WERI-Rb-1 (cell line): ENCODE measurements at regions not wholly inside any gene's neighbourhood (a gene's known extent, or its start where the extent isn't known, plus 50 kb on each side); places are given as distances from the start of the nearest gene placed in this dataset.

ENCODE experiments used
- DNase-seq: peaks from one replicate; pipeline ENCODE4 v3.0.0-alpha.2; 2020
- H3K27ac ChIP-seq: fragments of 250-450 bp; sonication (Bioruptor Pico); 2 replicates; pipeline ENCODE4 v1.5.1; 2020; ENCODE audit warnings: mild to moderate bottlenecking, moderate library complexity
- H3K27me3 ChIP-seq: fragments of 250-450 bp; sonication (Bioruptor Pico); 2 replicates; pipeline ENCODE4 v1.5.1; 2021; ENCODE audit warnings: mild to moderate bottlenecking, low read depth, moderate library complexity; ENCODE audit not compliant: insufficient read depth, severe bottlenecking
- H3K36me3 ChIP-seq: fragments of 250-450 bp; sonication (Bioruptor Pico); 2 replicates; pipeline ENCODE4 v1.5.1; 2020; ENCODE audit warnings: mild to moderate bottlenecking, moderate library complexity
- H3K4me3 ChIP-seq: 2 replicates; pipeline ENCODE4 v1.5.1; 2011; ENCODE audit warnings: low read depth, mild to moderate bottlenecking, control low read depth, low read length
- H3K9me3 ChIP-seq: fragments of 250-450 bp; sonication (Bioruptor Pico); 2 replicates; pipeline ENCODE4 v1.5.1; 2021; ENCODE audit warnings: mild to moderate bottlenecking, moderate library complexity; ENCODE audit not compliant: severe bottlenecking
- TF ChIP-seq, protein P1 (sequence below): IDR thresholded peaks from 2 replicates; pipeline ENCODE4 v1.5.1; 2011; ENCODE audit warnings: low read depth, mild to moderate bottlenecking, control low read depth, inconsistent platforms, low read length

DNA sequence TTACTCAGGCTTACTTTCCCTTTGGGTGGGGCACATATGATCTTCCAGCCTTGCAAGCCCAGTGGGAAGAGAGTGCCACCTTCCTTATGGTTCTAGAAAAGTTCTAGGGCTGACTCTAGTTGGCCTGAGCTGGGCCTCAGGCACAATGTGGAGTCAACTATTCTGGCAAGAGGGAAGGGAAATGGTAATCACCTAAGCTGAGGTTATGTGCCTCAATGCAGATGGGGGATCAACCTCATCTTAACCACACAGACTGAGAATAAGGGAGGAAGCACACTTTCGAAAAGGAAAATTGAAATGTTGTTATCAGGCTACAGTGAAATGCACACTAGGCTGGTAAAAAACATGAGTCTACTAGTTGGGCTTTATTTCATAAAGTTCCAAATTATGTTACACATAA is 77.5 kb upstream of the RMST start:
- H3K36me3 ChIP-seq: no peaks in the 10 kb centered on the region
- no peak overlapping the region for H3K4me3 ChIP-seq
- H3K27ac ChIP-seq: no peak overlapping the region
- no peak for DNase-seq
- no peaks in the 10 kb centered on the region for H3K27me3 ChIP-seq
- no peaks in the 10 kb centered on the region for H3K9me3 ChIP-seq
- TF ChIP-seq, protein P1, sequence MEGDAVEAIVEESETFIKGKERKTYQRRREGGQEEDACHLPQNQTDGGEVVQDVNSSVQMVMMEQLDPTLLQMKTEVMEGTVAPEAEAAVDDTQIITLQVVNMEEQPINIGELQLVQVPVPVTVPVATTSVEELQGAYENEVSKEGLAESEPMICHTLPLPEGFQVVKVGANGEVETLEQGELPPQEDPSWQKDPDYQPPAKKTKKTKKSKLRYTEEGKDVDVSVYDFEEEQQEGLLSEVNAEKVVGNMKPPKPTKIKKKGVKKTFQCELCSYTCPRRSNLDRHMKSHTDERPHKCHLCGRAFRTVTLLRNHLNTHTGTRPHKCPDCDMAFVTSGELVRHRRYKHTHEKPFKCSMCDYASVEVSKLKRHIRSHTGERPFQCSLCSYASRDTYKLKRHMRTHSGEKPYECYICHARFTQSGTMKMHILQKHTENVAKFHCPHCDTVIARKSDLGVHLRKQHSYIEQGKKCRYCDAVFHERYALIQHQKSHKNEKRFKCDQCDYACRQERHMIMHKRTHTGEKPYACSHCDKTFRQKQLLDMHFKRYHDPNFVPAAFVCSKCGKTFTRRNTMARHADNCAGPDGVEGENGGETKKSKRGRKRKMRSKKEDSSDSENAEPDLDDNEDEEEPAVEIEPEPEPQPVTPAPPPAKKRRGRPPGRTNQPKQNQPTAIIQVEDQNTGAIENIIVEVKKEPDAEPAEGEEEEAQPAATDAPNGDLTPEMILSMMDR: no peak

DNA sequence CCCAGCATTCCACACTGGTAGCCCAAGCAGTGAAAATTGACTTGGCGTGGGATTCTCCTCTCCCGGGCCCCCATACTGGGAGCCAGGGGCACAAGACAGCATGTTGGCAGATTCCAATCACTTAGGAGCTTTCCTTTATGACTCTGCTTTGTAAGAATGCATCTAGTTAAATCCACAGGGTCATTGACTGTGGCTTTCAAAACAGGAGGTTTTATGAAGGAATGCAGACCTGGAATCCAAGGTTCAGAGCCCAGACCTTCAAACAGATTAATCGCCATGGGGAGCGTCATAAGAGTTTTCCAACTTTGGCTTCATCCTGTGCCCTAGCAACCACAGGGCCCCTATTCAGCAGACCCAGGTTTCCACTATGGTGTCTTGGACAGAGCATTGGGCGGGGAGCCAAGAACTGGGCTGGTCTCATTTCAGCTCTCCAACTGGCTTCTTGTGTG is 76.4 kb upstream of the RMST start:
- no peak overlapping the region for H3K27ac ChIP-seq
- H3K27me3 ChIP-seq: no peaks in the 10 kb centered on the region
- H3K4me3 ChIP-seq: no peak overlapping the region
- TF ChIP-seq, protein P1: no peak
- no peak for DNase-seq
- H3K36me3 ChIP-seq: no peaks in the 10 kb centered on the region
- no peaks in the 10 kb centered on the region for H3K9me3 ChIP-seq

DNA sequence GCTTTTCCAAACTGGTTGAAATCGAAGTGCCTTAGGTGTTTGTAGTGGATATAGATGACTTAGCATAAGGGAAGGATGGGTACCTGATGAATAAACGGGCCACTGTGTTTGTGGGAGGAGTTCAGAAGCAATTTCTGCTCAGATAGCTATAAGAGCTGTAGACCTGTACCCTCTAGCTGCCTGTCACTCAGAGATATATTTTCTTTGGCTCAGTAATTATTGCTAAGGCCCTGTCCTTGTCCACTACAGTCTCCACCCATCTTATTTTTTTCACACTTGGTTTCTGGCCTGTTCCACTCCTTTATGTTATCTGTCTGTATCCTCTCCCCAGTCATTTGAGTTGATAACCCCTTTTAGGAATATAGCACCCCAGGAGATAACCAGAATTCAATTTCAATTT is 74.8 kb upstream of the RMST start:
- TF ChIP-seq, protein P1: no peak

DNA sequence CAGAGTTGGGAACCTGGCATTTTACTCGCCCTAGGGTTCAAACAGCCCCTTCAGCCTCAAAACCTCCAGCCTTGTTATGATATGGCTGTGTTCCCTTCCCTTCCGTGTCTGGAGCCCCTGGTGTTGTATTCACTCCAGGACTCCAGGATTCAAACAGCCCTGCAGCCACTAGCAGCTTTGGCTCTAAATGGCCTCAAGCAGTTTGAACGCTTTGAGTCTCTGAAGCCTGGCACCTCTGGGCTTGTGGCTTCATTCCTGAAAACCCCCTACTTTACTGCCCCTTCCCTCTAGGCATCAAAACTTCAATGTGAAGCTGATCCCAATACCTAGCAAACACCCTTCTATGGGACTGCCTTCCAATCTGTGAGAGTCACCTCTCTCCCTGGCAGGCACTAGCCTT is 67.9 kb upstream of the RMST start:
- no peak for DNase-seq
- no peak overlapping the region for H3K27ac ChIP-seq
- no peaks in the 10 kb centered on the region for H3K9me3 ChIP-seq
- TF ChIP-seq, protein P1: no peak
- H3K4me3 ChIP-seq: no peak overlapping the region
- no peaks in the 10 kb centered on the region for H3K36me3 ChIP-seq
- H3K27me3 ChIP-seq: no peaks in the 10 kb centered on the region

More for the DNA sequence above, 74.8 kb upstream of the RMST start:
- H3K9me3 ChIP-seq: no peaks in the 10 kb centered on the region
- no peak overlapping the region for H3K4me3 ChIP-seq
- no peaks in the 10 kb centered on the region for H3K27me3 ChIP-seq
- no peaks in the 10 kb centered on the region for H3K36me3 ChIP-seq
- DNase-seq: no peak
- H3K27ac ChIP-seq: no peak overlapping the region

DNA sequence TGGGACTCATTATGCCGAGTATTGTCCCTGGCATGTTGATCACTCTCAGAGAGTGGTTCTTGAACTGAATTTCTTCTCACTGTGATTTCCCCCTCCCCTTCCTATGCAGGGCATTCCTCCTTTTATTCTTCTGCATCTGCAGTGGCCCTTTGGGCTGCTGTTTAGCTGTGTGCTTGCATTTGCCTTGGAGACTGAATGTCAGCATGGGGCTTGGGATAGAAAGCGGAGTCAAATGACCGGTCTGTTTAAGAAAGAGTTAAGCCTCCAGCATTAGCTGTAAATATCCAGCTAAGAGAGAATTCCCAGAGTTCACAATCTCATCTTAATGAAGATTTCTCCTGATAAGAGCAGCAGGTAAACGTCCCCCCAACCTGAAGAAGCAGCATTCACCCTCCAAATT is 65.6 kb upstream of the RMST start:
- Histone ChIP-seq H3K36me3 (no peaks in the 10 kb centered on the region), H3K27me3 (no peaks in the 10 kb centered on the region), H3K9me3 (no peaks in the 10 kb centered on the region), H3K4me3 (no peak overlapping the region), H3K27ac (no peak overlapping the region)
- DNase-seq: peak; percentile 14
- TF ChIP-seq, protein P1: no peak

DNA sequence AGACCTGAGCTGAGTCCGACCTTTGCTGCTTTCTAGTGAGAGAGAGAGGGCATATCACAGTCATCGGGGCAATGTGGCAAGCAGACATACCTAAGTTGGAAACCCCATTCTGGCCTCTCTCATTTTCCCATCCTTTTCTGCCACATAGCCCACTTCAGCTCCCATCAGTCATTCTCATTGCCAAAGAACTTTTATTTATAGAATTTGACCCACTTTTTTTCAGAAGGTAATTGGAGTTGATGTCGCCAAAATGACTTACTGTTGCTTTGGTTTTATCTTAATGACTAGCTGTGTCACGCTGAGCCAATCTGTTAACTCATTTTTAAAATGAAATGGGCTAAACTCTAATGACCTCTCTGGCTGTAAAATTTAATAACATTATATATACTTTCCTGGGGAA is 63.9 kb upstream of the RMST start:
- H3K36me3 ChIP-seq: no peaks in the 10 kb centered on the region
- H3K27ac ChIP-seq: no peak overlapping the region
- no peak overlapping the region for H3K4me3 ChIP-seq
- no peaks in the 10 kb centered on the region for H3K27me3 ChIP-seq
- DNase-seq: no peak
- TF ChIP-seq, protein P1: no peak
- H3K9me3 ChIP-seq: no peaks in the 10 kb centered on the region
